Activated T-cell treated with anti-CD3 and anti-CD28 coated beads, Interleukin-2, amount 50 U/mL, for 4 hours (primary cell): ENCODE measurements at regions not wholly inside any gene's neighbourhood (a gene's known extent, or its start where the extent isn't known, plus 50 kb on each side); places are given as distances from the start of the nearest gene placed in this dataset.

Experiments
- ATAC-seq, 2 donors: fragments of 200-7000 bp; cut with Tn5 transposase; one replicate each; pipeline ENCODE4 v1.10.0; 2021
- DNase-seq: peaks from one replicate; pipeline ENCODE4 v3.0.0-alpha.2; 2020
- H3K27me3 Mint-ChIP-seq: one replicate; pipeline ENCODE4 v1.8.0; 2021; ENCODE audit warnings: low read depth, mixed read lengths
- H3K36me3 Mint-ChIP-seq: one replicate; pipeline ENCODE4 v1.8.0; 2022; ENCODE audit warnings: mixed read lengths; ENCODE audit not compliant: insufficient read depth
- H3K4me1 Mint-ChIP-seq: one replicate; pipeline ENCODE4 v1.8.0; 2021; ENCODE audit warnings: low read depth, mixed read lengths
- H3K4me3 Mint-ChIP-seq: one replicate; pipeline ENCODE4 v1.8.0; 2021; ENCODE audit warnings: mild to moderate bottlenecking, moderate library complexity, mixed read lengths
- H3K9me3 Mint-ChIP-seq: one replicate; pipeline ENCODE4 v1.8.0; 2021; ENCODE audit warnings: mixed read lengths

GRCh38 chr5:2403296-2403695, 348.2 kb downstream of the IRX2 start:
- ATAC-seq (no peak), DNase-seq (no peak)
- no peaks in the 10 kb centered on the region for H3K9me3 Mint-ChIP-seq
- no peak overlapping the region for H3K4me3 Mint-ChIP-seq
- H3K4me1 Mint-ChIP-seq = no peaks in the 10 kb centered on the region
- H3K27me3 Mint-ChIP-seq = no peaks in the 10 kb centered on the region
- no peaks in the 10 kb centered on the region for H3K36me3 Mint-ChIP-seq

GRCh38 chr5:2399804-2400203, 351.7 kb downstream of the IRX2 start:
- H3K4me3 Mint-ChIP-seq = no peak overlapping the region
- no peaks in the 10 kb centered on the region for H3K4me1 Mint-ChIP-seq

DNA sequence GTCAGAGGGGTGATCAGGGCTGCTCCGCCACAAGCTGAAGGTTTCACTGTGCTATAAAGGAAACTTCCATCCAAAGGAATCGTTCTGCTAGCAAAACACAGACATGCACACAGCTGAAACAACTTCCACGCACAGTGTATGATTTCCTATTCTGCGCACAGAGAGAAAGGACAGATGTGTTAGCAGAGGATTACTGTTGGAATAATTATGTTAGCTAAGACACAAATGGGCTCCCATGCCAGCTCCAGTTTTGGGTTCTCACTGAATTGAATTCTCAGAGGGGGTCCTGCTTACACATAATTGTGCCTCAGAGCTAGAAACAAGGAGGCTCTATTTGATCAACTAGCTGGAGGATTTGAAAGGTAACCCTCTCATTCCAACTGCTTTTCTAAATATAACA, 352.4 kb downstream of the IRX2 start:
- no peaks in the 10 kb centered on the region for H3K27me3 Mint-ChIP-seq
- no peaks in the 10 kb centered on the region for H3K36me3 Mint-ChIP-seq
- DNase-seq (no peak), ATAC-seq (no peak)
- no peak overlapping the region for H3K4me3 Mint-ChIP-seq
- H3K4me1 Mint-ChIP-seq = no peaks in the 10 kb centered on the region
- H3K9me3 Mint-ChIP-seq = no peaks in the 10 kb centered on the region

More at GRCh38 chr5:2399804-2400203, 351.7 kb downstream of the IRX2 start:
- Mint-ChIP-seq H3K27me3 (no peaks in the 10 kb centered on the region), H3K9me3 (no peaks in the 10 kb centered on the region), H3K36me3 (no peaks in the 10 kb centered on the region)
- ATAC-seq = no peak
- DNase-seq = no peak

DNA sequence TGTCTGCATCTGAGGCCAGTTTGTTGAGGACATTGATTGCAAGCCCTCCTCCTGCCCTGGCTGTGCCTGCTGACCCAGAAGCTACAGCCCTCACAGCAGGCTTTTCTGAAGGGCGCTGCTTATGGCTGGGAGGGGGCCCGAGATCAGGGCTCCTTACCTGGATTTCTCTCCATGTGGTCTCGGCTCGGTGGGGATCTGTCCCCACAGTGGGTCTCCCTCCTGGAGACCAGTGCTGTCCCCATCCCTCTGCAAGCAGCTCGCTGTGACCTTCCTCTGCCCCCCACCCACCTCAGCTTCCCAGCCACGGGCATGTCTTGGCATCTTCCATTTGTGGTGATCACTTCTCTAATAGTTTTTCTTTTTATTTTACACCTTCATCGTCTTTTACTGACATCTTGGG, 357.9 kb downstream of the IRX2 start:
- Mint-ChIP-seq H3K4me1 (no peaks in the 10 kb centered on the region), H3K4me3 (no peak overlapping the region), H3K36me3 (no peaks in the 10 kb centered on the region), H3K27me3 (peaks cover 4% of the 10 kb centered on the region), H3K9me3 (no peaks in the 10 kb centered on the region)
- DNase-seq (no peak), ATAC-seq (no peak)

GRCh38 chr5:2391566-2391965, 359.9 kb downstream of the IRX2 start:
- Mint-ChIP-seq H3K4me3 (no peak overlapping the region), H3K27me3 (peaks cover 4% of the 10 kb centered on the region), H3K9me3 (no peaks in the 10 kb centered on the region), H3K36me3 (no peaks in the 10 kb centered on the region), H3K4me1 (no peaks in the 10 kb centered on the region)
- no peak for ATAC-seq
- DNase-seq = no peak

DNA sequence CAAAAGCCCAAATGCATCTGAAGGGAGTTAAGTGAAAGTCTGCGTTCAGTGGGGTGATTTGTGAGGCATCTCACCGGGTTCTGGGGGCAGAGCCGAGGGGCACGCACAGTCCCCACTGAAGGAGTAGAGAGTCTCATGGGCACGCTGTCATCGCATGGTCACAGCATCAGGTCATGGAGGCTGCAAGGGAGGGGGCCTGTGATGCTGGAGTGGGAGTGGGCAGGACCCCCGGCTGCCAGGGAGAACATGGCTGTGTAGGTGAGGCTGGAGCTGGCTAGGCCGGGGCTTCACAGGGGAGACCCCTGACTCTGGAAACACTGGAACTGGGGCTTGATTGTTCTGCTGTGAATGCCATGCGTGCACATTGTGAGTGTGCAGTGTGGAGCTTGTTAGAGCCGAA, 360.5 kb downstream of the IRX2 start:
- no peaks in the 10 kb centered on the region for H3K4me1 Mint-ChIP-seq
- H3K9me3 Mint-ChIP-seq = no peaks in the 10 kb centered on the region
- peaks cover 4% of the 10 kb centered on the region for H3K27me3 Mint-ChIP-seq
- H3K4me3 Mint-ChIP-seq = no peak overlapping the region
- no peaks in the 10 kb centered on the region for H3K36me3 Mint-ChIP-seq
- ATAC-seq = no peak
- DNase-seq = no peak

GRCh38 chr5:2388571-2388970, 362.9 kb downstream of the IRX2 start:
- Mint-ChIP-seq H3K27me3 (peaks cover 4% of the 10 kb centered on the region), H3K4me3 (no peak overlapping the region), H3K36me3 (no peaks in the 10 kb centered on the region), H3K9me3 (no peaks in the 10 kb centered on the region), H3K4me1 (no peaks in the 10 kb centered on the region)
- DNase-seq (no peak), ATAC-seq (no peak)

DNA sequence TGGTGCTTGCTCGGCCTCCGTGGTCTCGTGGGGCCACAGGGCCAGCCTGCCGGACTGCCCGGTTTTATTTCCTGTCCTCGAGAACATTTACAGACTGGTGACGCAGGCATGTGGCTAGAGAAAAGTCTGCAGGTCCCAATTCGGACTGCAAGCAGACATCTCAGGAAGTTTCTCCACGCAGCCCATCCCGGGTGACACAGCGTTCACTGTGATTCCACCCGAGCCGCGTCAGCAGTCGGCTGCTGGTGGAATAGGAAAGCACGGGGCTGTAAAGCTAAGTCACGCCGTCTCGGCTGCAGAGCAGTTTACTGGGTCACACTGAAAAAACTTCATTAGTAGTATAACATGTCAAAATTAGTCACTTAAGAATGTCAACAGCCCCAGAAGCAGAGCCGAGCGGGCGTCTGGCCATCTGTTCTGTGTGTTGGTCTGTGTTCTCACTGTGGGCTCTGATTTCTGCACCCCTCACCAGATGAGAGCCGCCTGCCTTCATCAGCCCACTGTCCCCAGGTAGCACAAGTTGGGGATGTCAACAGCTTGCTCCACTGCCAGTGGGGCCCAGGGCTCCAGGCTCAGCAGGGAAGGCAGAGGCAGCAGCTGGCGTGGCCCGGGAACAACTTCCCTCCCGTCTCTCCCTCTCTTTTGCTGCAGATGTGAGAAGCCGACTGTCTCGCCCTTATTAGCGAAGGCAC, 363.7 kb downstream of the IRX2 start:
- no peaks in the 10 kb centered on the region for H3K36me3 Mint-ChIP-seq
- no peak overlapping the region for H3K4me3 Mint-ChIP-seq
- ATAC-seq (no peak), DNase-seq (no peak)
- peaks cover 4% of the 10 kb centered on the region for H3K27me3 Mint-ChIP-seq
- no peaks in the 10 kb centered on the region for H3K9me3 Mint-ChIP-seq
- no peaks in the 10 kb centered on the region for H3K4me1 Mint-ChIP-seq

DNA sequence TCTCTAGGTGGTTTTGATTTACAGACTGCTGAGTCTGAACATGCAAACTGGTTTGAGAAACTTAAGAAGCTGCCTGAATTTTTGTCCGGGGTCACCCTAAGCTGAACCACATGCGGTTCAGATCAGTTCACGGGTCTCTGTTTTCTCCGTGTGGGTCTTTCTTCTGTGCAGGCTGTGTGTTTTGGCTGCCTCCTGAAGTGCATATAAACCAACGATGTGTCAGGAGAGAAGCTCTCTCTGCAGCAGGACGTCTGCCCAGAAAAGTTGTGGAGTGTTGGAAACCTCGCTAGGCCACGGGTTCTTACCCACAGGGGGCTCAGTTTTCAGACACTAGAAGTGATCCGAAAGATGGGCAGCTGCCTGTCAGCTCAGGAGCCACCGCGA, 364.2 kb downstream of the IRX2 start:
- ATAC-seq (no peak), DNase-seq (no peak)
- no peaks in the 10 kb centered on the region for H3K4me1 Mint-ChIP-seq
- H3K27me3 Mint-ChIP-seq = no peaks in the 10 kb centered on the region
- no peaks in the 10 kb centered on the region for H3K36me3 Mint-ChIP-seq
- no peaks in the 10 kb centered on the region for H3K9me3 Mint-ChIP-seq
- H3K4me3 Mint-ChIP-seq = no peak overlapping the region

DNA sequence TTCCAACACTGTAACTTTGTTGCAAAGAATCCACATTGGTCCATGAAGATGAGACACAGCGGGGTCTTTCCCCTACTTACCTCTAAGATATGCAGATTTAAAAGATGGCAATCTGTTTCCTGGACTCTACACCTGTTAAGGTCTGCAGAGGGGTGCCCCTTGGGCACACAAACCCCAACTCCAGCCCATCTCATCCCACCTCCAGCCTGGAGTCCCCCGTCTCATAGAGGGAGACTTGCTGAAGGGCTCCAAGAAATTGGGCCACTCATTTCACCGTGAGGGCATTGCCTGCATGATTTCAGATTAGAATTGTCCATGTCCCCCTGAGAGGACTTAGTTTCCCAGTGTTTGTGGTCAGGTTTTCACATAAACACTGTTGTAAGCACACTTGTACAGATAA, 365.7 kb downstream of the IRX2 start:
- no peaks in the 10 kb centered on the region for H3K36me3 Mint-ChIP-seq
- no peaks in the 10 kb centered on the region for H3K9me3 Mint-ChIP-seq
- H3K4me1 Mint-ChIP-seq = no peaks in the 10 kb centered on the region
- DNase-seq = no peak
- no peaks in the 10 kb centered on the region for H3K27me3 Mint-ChIP-seq
- H3K4me3 Mint-ChIP-seq = no peak overlapping the region
- no peak for ATAC-seq

DNA sequence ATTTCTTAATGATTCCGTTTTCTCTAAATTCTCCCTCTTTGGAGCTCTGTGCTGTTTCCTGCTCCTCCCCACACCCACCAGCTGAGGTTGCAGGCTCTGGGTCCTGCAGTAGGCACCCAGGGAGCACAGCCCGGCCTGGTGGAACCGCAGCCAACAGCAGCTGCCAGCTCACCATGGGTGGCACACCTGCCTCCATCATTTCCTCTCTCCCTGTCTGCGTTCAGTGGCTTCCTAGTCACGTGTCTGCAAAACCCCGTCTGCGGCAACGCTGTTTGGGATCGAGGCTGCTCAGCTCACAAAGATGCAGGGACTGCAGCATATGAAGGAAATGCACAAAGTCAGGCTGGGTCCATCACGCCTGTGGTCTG, 367.8 kb downstream of the IRX2 start:
- ATAC-seq (no peak), DNase-seq (no peak)
- Mint-ChIP-seq H3K4me3 (no peak overlapping the region), H3K4me1 (no peaks in the 10 kb centered on the region), H3K9me3 (no peaks in the 10 kb centered on the region), H3K27me3 (no peaks in the 10 kb centered on the region), H3K36me3 (no peaks in the 10 kb centered on the region)

GRCh38 chr5:2382776-2383697, 368.4 kb downstream of the IRX2 start:
- no peak for DNase-seq
- no peak for ATAC-seq
- H3K36me3 Mint-ChIP-seq = no peaks in the 10 kb centered on the region
- no peak overlapping the region for H3K4me3 Mint-ChIP-seq
- H3K9me3 Mint-ChIP-seq = no peaks in the 10 kb centered on the region
- H3K4me1 Mint-ChIP-seq = no peaks in the 10 kb centered on the region
- no peaks in the 10 kb centered on the region for H3K27me3 Mint-ChIP-seq

DNA sequence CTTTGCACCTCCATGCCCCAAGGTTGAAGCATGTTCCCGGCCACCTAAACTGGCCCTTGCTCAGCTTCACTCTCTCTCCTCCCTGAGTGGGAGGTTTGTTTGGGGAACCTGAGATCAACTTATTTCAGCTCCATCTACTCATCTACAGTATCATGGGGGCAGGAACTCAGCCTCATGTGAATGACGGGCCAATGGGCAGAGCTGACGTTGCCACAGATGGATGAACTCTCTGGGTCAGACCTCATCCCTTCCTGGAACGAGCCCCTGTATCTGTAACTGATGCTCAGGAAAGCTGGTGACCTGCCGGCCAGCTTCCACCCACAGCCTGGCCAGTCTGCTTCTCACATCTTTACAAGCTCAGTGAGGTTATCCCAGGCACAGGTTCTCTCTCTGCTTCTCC, 369.6 kb downstream of the IRX2 start:
- Mint-ChIP-seq H3K36me3 (no peaks in the 10 kb centered on the region), H3K4me3 (no peak overlapping the region), H3K4me1 (no peaks in the 10 kb centered on the region), H3K27me3 (no peaks in the 10 kb centered on the region), H3K9me3 (no peaks in the 10 kb centered on the region)
- no peak for ATAC-seq
- DNase-seq = no peak

DNA sequence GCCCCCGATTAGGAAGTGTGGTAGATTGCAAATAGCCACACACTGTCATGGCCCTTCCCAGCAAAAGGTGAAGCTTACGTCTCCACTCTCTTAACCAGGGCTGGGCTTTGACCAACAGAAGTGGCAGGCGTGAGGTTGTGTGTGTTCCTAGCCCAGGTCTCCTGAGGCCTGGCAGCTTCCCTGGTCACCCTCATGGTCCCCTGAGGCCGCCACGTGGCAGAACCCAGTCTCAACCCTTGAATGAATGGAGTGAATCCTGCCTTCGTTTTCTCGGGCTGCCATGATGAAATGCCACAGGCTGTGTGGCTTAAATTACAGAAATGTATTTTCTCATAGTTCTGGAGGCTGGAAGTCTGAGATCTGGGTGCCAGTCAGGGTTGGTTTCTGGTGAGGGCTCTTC, 370.4 kb downstream of the IRX2 start:
- Mint-ChIP-seq H3K36me3 (no peaks in the 10 kb centered on the region), H3K9me3 (no peaks in the 10 kb centered on the region), H3K27me3 (no peaks in the 10 kb centered on the region), H3K4me1 (no peaks in the 10 kb centered on the region), H3K4me3 (no peak overlapping the region)
- DNase-seq (no peak), ATAC-seq (no peak)

DNA sequence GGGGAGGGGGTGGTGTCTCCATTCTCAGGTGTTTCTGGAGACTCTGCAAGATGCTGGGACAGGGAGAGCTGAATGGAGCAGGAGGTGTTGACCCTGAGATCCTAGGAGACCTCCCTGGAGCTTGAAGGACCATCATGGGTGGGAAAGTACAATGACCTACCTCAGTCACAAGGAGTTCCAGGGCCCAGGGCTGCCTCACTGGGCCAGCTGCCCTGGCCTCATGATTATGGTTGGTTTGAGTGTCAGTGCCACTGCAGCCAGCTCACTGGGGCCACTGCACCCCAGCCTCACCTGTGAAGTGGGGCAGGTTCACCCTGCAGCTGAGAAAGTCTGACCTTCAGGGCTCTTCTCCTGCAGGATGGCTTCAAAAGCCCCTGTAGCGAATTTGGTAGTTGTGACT, 372.5 kb downstream of the IRX2 start:
- ATAC-seq = no peak
- Mint-ChIP-seq H3K9me3 (no peaks in the 10 kb centered on the region), H3K4me3 (no peak overlapping the region), H3K36me3 (no peaks in the 10 kb centered on the region), H3K4me1 (no peaks in the 10 kb centered on the region), H3K27me3 (no peaks in the 10 kb centered on the region)
- DNase-seq = no peak
